ENCODE measurements at regions not wholly inside any gene's neighbourhood (a gene's known extent, or its start where the extent isn't known, plus 50 kb on each side); places are given as distances from the start of the nearest gene placed in this dataset.

DNA sequence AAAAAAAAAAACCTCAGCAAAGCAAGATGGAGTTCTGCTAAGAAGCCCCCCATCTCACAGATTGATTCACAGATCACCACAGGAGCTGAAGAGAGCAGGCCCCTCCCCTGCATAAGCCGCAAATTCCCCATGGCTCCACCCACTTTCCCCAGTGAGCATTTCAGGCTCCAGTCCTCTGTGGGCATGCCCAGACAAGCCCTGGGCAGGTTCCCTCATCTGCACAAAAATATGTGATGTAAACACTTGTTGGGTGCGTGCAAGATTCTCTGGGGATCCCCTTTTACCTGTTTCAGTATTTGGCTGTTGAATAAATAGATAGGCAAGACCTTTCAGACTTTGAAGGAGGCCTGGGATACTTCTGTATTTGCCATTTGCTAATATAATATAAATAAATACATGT lies 514.3 kb downstream of the PCDH7 start:
- no peak for DNase-seq
- H3K27me3 Mint-ChIP-seq (ENCODE audit: low read depth in 3 of 3), result no peaks in the 10 kb centered on the region
- WGBS (ENCODE audit: insufficient coverage), result no CpG with 5 or more reads among the region's 2 CpGs
- no peaks in the 10 kb centered on the region for H3K36me3 Mint-ChIP-seq
- no peak overlapping the region for H3K4me3 Mint-ChIP-seq
- Histone ChIP-seq H3K4me3 (replicated peaks in 1 of 3; ENCODE audit: low read depth in 2 of 3, low read length in 3 of 3) (no peak overlapping the region), H3K79me2 (ENCODE audit: insufficient read depth, low read length) (no peaks in the 10 kb centered on the region), H3K27me3 (ENCODE audit: control insufficient read depth in 2 of 2, insufficient read depth in 2 of 2, low read length in 2 of 2) (no peaks in the 10 kb centered on the region), H4K20me1 (ENCODE audit: insufficient read depth, low read length) (no peaks in the 10 kb centered on the region), H2AFZ (ENCODE audit: insufficient read depth, low read depth, low read length, poor library complexity, severe bottlenecking) (no peak overlapping the region), H3K27ac (ENCODE audit: low read depth in 1 of 2, low read length in 2 of 2) (no peak overlapping the region), H3K4me1 (ENCODE audit: control insufficient read depth in 1 of 2, insufficient read depth in 2 of 2, low read length in 2 of 2) (no peaks in the 10 kb centered on the region), H3K9ac (ENCODE audit: insufficient read depth, low read length, poor library complexity, severe bottlenecking) (no peak overlapping the region), H3K4me2 (replicated peaks; ENCODE audit: extremely low read depth, low read length, poor library complexity, severe bottlenecking) (no peak overlapping the region), H3K36me3 (replicated peaks in 1 of 2; ENCODE audit: control insufficient read depth in 1 of 2, insufficient read depth in 2 of 2, low read length in 2 of 2) (no peaks in the 10 kb centered on the region), H3K9me3 (replicated peaks in 1 of 2; ENCODE audit: control insufficient read depth in 1 of 2, insufficient read depth in 1 of 2, low read length in 2 of 2) (peaks cover 0 to 5% of the 10 kb centered on the region in 2 donors)
- peaks cover 0 to 3% (median 0%) of the 10 kb centered on the region in 7 donors for H3K9me3 Mint-ChIP-seq
- no peaks in the 10 kb centered on the region for H3K4me1 Mint-ChIP-seq
- H3K27ac Mint-ChIP-seq, result no peak overlapping the region
- intact Hi-C loops (cut with micrococcal nuclease), result no loop called here
- TF ChIP-seq, protein P1, sequence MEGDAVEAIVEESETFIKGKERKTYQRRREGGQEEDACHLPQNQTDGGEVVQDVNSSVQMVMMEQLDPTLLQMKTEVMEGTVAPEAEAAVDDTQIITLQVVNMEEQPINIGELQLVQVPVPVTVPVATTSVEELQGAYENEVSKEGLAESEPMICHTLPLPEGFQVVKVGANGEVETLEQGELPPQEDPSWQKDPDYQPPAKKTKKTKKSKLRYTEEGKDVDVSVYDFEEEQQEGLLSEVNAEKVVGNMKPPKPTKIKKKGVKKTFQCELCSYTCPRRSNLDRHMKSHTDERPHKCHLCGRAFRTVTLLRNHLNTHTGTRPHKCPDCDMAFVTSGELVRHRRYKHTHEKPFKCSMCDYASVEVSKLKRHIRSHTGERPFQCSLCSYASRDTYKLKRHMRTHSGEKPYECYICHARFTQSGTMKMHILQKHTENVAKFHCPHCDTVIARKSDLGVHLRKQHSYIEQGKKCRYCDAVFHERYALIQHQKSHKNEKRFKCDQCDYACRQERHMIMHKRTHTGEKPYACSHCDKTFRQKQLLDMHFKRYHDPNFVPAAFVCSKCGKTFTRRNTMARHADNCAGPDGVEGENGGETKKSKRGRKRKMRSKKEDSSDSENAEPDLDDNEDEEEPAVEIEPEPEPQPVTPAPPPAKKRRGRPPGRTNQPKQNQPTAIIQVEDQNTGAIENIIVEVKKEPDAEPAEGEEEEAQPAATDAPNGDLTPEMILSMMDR (IDR thresholded peaks at IDR 0.05), result no peak

DNA sequence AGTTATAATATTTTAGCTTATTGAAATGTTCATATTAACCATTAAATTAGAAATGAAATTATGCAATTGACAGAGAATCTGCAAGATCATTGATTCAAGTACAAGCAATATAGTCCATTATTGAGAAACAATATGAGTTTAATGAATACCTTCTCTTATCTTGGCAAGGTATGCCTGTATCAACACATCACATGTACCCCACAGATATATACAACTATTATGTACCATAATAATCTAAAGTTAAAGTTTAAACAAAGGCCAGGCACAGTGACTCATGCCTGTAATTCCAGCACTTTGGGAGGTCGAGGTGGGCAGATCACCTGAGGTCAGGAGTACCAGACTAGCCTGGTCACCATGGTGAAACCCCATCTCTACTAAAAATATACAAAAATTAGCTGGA lies 514.7 kb downstream of the PCDH7 start:
- Histone ChIP-seq H3K36me3 (replicated peaks in 1 of 2; ENCODE audit: control insufficient read depth in 1 of 2, insufficient read depth in 2 of 2, low read length in 2 of 2) (no peaks in the 10 kb centered on the region), H3K4me2 (replicated peaks; ENCODE audit: extremely low read depth, low read length, poor library complexity, severe bottlenecking) (no peak overlapping the region), H3K4me1 (ENCODE audit: control insufficient read depth in 1 of 2, insufficient read depth in 2 of 2, low read length in 2 of 2) (no peaks in the 10 kb centered on the region), H4K20me1 (ENCODE audit: insufficient read depth, low read length) (no peaks in the 10 kb centered on the region), H3K9me3 (replicated peaks in 1 of 2; ENCODE audit: control insufficient read depth in 1 of 2, insufficient read depth in 1 of 2, low read length in 2 of 2) (peaks cover 0 to 5% of the 10 kb centered on the region in 2 donors), H3K27ac (ENCODE audit: low read depth in 1 of 2, low read length in 2 of 2) (no peak overlapping the region), H3K4me3 (replicated peaks in 1 of 3; ENCODE audit: low read depth in 2 of 3, low read length in 3 of 3) (no peak overlapping the region), H3K27me3 (ENCODE audit: control insufficient read depth in 2 of 2, insufficient read depth in 2 of 2, low read length in 2 of 2) (no peaks in the 10 kb centered on the region), H3K79me2 (ENCODE audit: insufficient read depth, low read length) (no peaks in the 10 kb centered on the region), H3K9ac (ENCODE audit: insufficient read depth, low read length, poor library complexity, severe bottlenecking) (no peak overlapping the region), H2AFZ (ENCODE audit: insufficient read depth, low read depth, low read length, poor library complexity, severe bottlenecking) (no peak overlapping the region)
- H3K4me1 Mint-ChIP-seq, result no peaks in the 10 kb centered on the region
- intact Hi-C loops (cut with micrococcal nuclease), result no loop called here
- no peak for DNase-seq
- peaks cover 0 to 3% (median 0%) of the 10 kb centered on the region in 7 donors for H3K9me3 Mint-ChIP-seq
- TF ChIP-seq, protein P1 (IDR thresholded peaks at IDR 0.05), result no peak
- no peaks in the 10 kb centered on the region for H3K36me3 Mint-ChIP-seq
- H3K27me3 Mint-ChIP-seq (ENCODE audit: low read depth in 3 of 3), result no peaks in the 10 kb centered on the region
- 83% methylated on average over 1 of the region's 1 CpG for WGBS (ENCODE audit: insufficient coverage)
- H3K4me3 Mint-ChIP-seq, result no peak overlapping the region
- no peak overlapping the region for H3K27ac Mint-ChIP-seq
